ENCODE measurements at regions not wholly inside any gene's neighbourhood (a gene's known extent, or its start where the extent isn't known, plus 50 kb on each side); places are given as distances from the start of the nearest gene placed in this dataset.

- DNase-seq (ENCODE audit: low read depth), result no peak
- no peak for TF ChIP-seq CTCF (IDR thresholded peaks at IDR 0.05; ENCODE audit: control insufficient read depth, insufficient read depth, low read depth, low read length, missing control alignments)
Measured at GRCh38 chr2:4908461-4908860, 783.7 kb upstream of the SOX11 start.

GRCh38 chr2:4909346-4910009 is 782.7 kb upstream of the SOX11 start:
- no peak for DNase-seq (ENCODE audit: low read depth)
- no peak for TF ChIP-seq CTCF (IDR thresholded peaks at IDR 0.05; ENCODE audit: control insufficient read depth, insufficient read depth, low read depth, low read length, missing control alignments)
- H3K4me3 ChIP-seq (ENCODE audit: control insufficient read depth, low read depth, low read length), result no peak overlapping the region

More at GRCh38 chr2:4908461-4908860, 783.7 kb upstream of the SOX11 start:
- H3K4me3 ChIP-seq (ENCODE audit: control insufficient read depth, low read depth, low read length), result no peak overlapping the region

GRCh38 chr2:4914036-4914435 is 778.1 kb upstream of the SOX11 start:
- no peak for TF ChIP-seq CTCF (IDR thresholded peaks at IDR 0.05; ENCODE audit: control insufficient read depth, insufficient read depth, low read depth, low read length, missing control alignments)
- DNase-seq (ENCODE audit: low read depth), result no peak
- no peak overlapping the region for H3K4me3 ChIP-seq (ENCODE audit: control insufficient read depth, low read depth, low read length)

GRCh38 chr2:4914551-4914950 is 777.6 kb upstream of the SOX11 start:
- no peak for DNase-seq (ENCODE audit: low read depth)
- TF ChIP-seq CTCF (IDR thresholded peaks at IDR 0.05; ENCODE audit: control insufficient read depth, insufficient read depth, low read depth, low read length, missing control alignments), result no peak
- no peak overlapping the region for H3K4me3 ChIP-seq (ENCODE audit: control insufficient read depth, low read depth, low read length)

GRCh38 chr2:4915357-4915756 is 776.8 kb upstream of the SOX11 start:
- TF ChIP-seq CTCF (IDR thresholded peaks at IDR 0.05; ENCODE audit: control insufficient read depth, insufficient read depth, low read depth, low read length, missing control alignments), result no peak
- no peak for DNase-seq (ENCODE audit: low read depth)
- H3K4me3 ChIP-seq (ENCODE audit: control insufficient read depth, low read depth, low read length), result no peak overlapping the region

GRCh38 chr2:4916094-4916493 is 776.1 kb upstream of the SOX11 start:
- no peak for DNase-seq (ENCODE audit: low read depth)
- no peak overlapping the region for H3K4me3 ChIP-seq (ENCODE audit: control insufficient read depth, low read depth, low read length)
- TF ChIP-seq CTCF (IDR thresholded peaks at IDR 0.05; ENCODE audit: control insufficient read depth, insufficient read depth, low read depth, low read length, missing control alignments), result no peak
